ENCODE measurements at regions not wholly inside any gene's neighbourhood (a gene's known extent, or its start where the extent isn't known, plus 50 kb on each side); places are given as distances from the start of the nearest gene placed in this dataset.

DNA sequence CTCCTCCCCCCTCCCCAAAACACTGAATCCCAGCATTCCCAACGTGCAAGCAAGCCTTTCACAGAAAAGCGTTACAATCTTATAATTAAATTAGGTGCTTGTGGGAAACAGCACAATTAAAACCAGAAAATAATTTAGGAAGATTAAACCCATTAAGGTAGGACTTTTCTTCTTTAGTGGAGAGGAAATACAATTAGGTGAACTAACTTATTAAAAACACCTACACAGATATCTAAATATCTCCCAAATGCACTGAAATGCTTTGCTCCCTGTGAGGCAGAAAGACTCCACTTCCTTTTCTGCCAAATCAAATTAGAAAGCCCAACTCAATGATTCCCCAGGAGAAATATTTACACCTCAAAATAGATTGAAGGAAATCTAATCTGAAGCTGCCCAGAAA is 60.9 kb upstream of the ETS2 start (continued):
- TF ChIP-seq ZNF335 (tag by site-specific recombination; conservative IDR thresholded peaks at IDR 0.05): no peak
- no peak for TF ChIP-seq YY2 (tag by site-specific recombination; IDR thresholded peaks at IDR 0.05)
- no peak for TF ChIP-seq SP7 (tag by site-specific recombination; IDR thresholded peaks at IDR 0.05)

GRCh38 chr21:38747810-38748209 is 57.9 kb upstream of the ETS2 start:
- H3K4me1 ChIP-seq (ENCODE audit: control insufficient read depth, insufficient read depth, low read length): no peaks in the 10 kb centered on the region
- ChIA-PET POLR2A (no interaction called here), CTCF (no interaction called here)
- H3K4me3 ChIP-seq (ENCODE audit: low read depth, low read length): no peak overlapping the region
- no peaks in the 10 kb centered on the region for H3K9me3 ChIP-seq (ENCODE audit: control insufficient read depth, insufficient read depth, low read depth, low read length)
- no peaks in the 10 kb centered on the region for H3K36me3 ChIP-seq (ENCODE audit: control insufficient read depth in 2 of 2, insufficient read depth in 1 of 2, low read length in 2 of 2)
- H3K27ac ChIP-seq (ENCODE audit: extremely low read depth, low read depth, low read length): no peak overlapping the region
- TF ChIP-seq KLF9 (tag by site-specific recombination; IDR thresholded peaks at IDR 0.05; ENCODE audit: low read depth): no peak
- TF ChIP-seq ZNF560 (tag by site-specific recombination; IDR thresholded peaks at IDR 0.05; ENCODE audit: borderline replicate concordance): no peak
- no peak for TF ChIP-seq ZNF610 (tag by site-specific recombination; IDR thresholded peaks at IDR 0.05; ENCODE audit: borderline replicate concordance)
- TF ChIP-seq, protein P1, sequence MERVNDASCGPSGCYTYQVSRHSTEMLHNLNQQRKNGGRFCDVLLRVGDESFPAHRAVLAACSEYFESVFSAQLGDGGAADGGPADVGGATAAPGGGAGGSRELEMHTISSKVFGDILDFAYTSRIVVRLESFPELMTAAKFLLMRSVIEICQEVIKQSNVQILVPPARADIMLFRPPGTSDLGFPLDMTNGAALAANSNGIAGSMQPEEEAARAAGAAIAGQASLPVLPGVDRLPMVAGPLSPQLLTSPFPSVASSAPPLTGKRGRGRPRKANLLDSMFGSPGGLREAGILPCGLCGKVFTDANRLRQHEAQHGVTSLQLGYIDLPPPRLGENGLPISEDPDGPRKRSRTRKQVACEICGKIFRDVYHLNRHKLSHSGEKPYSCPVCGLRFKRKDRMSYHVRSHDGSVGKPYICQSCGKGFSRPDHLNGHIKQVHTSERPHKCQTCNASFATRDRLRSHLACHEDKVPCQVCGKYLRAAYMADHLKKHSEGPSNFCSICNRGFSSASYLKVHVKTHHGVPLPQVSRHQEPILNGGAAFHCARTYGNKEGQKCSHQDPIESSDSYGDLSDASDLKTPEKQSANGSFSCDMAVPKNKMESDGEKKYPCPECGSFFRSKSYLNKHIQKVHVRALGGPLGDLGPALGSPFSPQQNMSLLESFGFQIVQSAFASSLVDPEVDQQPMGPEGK (tag by site-specific recombination; IDR thresholded peaks at IDR 0.05): no peak
- TF ChIP-seq ZNF394 (tag by site-specific recombination; IDR thresholded peaks at IDR 0.05; ENCODE audit: borderline replicate concordance): no peak
- TF ChIP-seq ZNF513 (tag by site-specific recombination; IDR thresholded peaks at IDR 0.05): no peak
- TF ChIP-seq PRDM2 (tag by site-specific recombination; IDR thresholded peaks at IDR 0.05; ENCODE audit: borderline replicate concordance): no peak
- no peak for TF ChIP-seq PRDM1 (tag by site-specific recombination; IDR thresholded peaks at IDR 0.05)
- TF ChIP-seq, protein P2, sequence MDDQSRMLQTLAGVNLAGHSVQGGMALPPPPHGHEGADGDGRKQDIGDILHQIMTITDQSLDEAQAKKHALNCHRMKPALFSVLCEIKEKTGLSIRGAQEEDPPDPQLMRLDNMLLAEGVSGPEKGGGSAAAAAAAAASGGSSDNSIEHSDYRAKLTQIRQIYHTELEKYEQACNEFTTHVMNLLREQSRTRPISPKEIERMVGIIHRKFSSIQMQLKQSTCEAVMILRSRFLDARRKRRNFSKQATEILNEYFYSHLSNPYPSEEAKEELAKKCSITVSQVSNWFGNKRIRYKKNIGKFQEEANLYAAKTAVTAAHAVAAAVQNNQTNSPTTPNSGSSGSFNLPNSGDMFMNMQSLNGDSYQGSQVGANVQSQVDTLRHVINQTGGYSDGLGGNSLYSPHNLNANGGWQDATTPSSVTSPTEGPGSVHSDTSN (CRISPR knock-in tag; IDR thresholded peaks at IDR 0.05): no peak
- TF ChIP-seq ZNF660 (tag by site-specific recombination; IDR thresholded peaks at IDR 0.05): no peak
- TF ChIP-seq ZNF558 (tag by site-specific recombination; IDR thresholded peaks at IDR 0.05): no peak
- TF ChIP-seq ZNF623 (tag by site-specific recombination; IDR thresholded peaks at IDR 0.05): no peak
- TF ChIP-seq BCL11A (tag by site-specific recombination; IDR thresholded peaks at IDR 0.05; ENCODE audit: low read depth): no peak
- TF ChIP-seq GLI2 (tag by site-specific recombination; IDR thresholded peaks at IDR 0.05; ENCODE audit: borderline replicate concordance, low read depth): no peak
- TF ChIP-seq SP2 (tag by site-specific recombination; IDR thresholded peaks at IDR 0.05): no peak
- TF ChIP-seq ZNF214 (tag by site-specific recombination; IDR thresholded peaks at IDR 0.05; ENCODE audit: borderline replicate concordance): no peak
- no peak for TF ChIP-seq ZNF391 (tag by site-specific recombination; IDR thresholded peaks at IDR 0.05; ENCODE audit: borderline replicate concordance, low read depth)
